IMR-90 (cell line): ENCODE measurements at regions not wholly inside any gene's neighbourhood (a gene's known extent, or its start where the extent isn't known, plus 50 kb on each side); places are given as distances from the start of the nearest gene placed in this dataset.

ENCODE experiments used
- CHD1 ChIP-seq: IDR thresholded peaks from 2 replicates; pipeline ENCODE4 v1.6.1; 2012; ENCODE audit warnings: low read depth, low read length, improper control_type of control experiment
- MAFK ChIP-seq: IDR thresholded peaks from 2 replicates; pipeline ENCODE4 v1.6.1; 2012; ENCODE audit warnings: low read depth, low read length, improper control_type of control experiment
- MAZ ChIP-seq: IDR thresholded peaks from 2 replicates; pipeline ENCODE4 v1.6.1; 2012; ENCODE audit warnings: low read depth, mild to moderate bottlenecking, low read length, improper control_type of control experiment, moderate library complexity, borderline replicate concordance
- MXI1 ChIP-seq: IDR thresholded peaks from 2 replicates; pipeline ENCODE4 v1.6.1; 2012; ENCODE audit warnings: low read depth, mild to moderate bottlenecking, low read length, moderate library complexity, borderline replicate concordance
- NFE2L2 ChIP-seq: fragments of 150-350 bp; IDR thresholded peaks from 2 replicates; pipeline ENCODE4 v1.6.1; 2016; ENCODE audit warnings: low read depth, mild to moderate bottlenecking, low read length
- POLR2A ChIP-seq: IDR thresholded peaks from 2 replicates; pipeline ENCODE4 v1.6.1; 2012; ENCODE audit warnings: mild to moderate bottlenecking, low read depth, low read length
- RAD21 ChIP-seq: IDR thresholded peaks from 2 replicates; pipeline ENCODE4 v1.6.1; 2012; ENCODE audit warnings: low read length, improper control_type of control experiment
- RCOR1 ChIP-seq: IDR thresholded peaks from 2 replicates; pipeline ENCODE4 v1.6.1; 2012; ENCODE audit warnings: mild to moderate bottlenecking, low read length, improper control_type of control experiment; ENCODE audit not compliant: insufficient replicate concordance
- SMC3 ChIP-seq: fragments of 150-350 bp; IDR thresholded peaks from 2 replicates; pipeline ENCODE4 v1.6.1; 2016; ENCODE audit warnings: low read depth, mild to moderate bottlenecking, antibody characterized with exemption, low read length, moderate library complexity
- TF ChIP-seq, protein P1 (sequence below): fragments of 150-350 bp; IDR thresholded peaks from 2 replicates; pipeline ENCODE4 v1.6.1; 2017; ENCODE audit warnings: mild to moderate bottlenecking, antibody characterized with exemption, low read length, low read depth
- TF ChIP-seq, protein P2 (sequence below): conservative IDR thresholded peaks from 2 replicates; pipeline ENCODE4 v1.5.1; 2012; ENCODE audit warnings: mild to moderate bottlenecking, low read depth, low read length, improper control_type of control experiment
- TF ChIP-seq, protein P3 (sequence below): fragments of 150-350 bp; IDR thresholded peaks from 2 replicates; pipeline ENCODE4 v1.6.1; 2016; ENCODE audit warnings: low read depth, mild to moderate bottlenecking, low read length, moderate library complexity, borderline replicate concordance

DNA sequence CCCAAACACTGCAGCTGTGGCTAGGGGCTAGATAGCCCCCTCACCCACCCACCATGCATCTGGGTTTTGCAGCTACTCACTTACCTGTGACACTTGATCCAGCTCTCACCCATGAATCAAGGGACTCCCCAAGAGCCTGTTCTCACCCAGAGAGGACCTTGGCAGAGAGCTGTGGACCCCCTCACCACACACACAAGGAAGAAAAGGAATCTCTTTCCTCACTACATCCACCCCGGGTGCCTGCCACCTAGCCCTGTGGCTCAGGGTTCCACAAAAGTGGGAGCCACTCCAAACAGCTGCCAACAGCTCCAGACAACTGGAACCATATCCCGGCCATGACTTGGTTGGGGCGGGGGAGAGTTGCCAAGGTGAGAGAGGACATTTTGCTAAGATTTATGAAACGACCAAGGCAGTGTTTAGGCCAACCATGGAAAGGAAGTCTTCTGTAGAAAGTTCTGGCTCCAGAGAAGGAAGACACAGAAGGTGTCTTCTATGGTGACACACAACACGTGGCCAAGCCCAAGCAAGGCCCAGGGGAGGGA, 522.1 kb upstream of the RAB6C start:
- TF ChIP-seq RCOR1, result no peak
- TF ChIP-seq, protein P1, sequence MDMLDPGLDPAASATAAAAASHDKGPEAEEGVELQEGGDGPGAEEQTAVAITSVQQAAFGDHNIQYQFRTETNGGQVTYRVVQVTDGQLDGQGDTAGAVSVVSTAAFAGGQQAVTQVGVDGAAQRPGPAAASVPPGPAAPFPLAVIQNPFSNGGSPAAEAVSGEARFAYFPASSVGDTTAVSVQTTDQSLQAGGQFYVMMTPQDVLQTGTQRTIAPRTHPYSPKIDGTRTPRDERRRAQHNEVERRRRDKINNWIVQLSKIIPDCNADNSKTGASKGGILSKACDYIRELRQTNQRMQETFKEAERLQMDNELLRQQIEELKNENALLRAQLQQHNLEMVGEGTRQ, result no peak
- no peak for TF ChIP-seq MXI1
- TF ChIP-seq, protein P2, sequence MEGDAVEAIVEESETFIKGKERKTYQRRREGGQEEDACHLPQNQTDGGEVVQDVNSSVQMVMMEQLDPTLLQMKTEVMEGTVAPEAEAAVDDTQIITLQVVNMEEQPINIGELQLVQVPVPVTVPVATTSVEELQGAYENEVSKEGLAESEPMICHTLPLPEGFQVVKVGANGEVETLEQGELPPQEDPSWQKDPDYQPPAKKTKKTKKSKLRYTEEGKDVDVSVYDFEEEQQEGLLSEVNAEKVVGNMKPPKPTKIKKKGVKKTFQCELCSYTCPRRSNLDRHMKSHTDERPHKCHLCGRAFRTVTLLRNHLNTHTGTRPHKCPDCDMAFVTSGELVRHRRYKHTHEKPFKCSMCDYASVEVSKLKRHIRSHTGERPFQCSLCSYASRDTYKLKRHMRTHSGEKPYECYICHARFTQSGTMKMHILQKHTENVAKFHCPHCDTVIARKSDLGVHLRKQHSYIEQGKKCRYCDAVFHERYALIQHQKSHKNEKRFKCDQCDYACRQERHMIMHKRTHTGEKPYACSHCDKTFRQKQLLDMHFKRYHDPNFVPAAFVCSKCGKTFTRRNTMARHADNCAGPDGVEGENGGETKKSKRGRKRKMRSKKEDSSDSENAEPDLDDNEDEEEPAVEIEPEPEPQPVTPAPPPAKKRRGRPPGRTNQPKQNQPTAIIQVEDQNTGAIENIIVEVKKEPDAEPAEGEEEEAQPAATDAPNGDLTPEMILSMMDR, result no peak
- TF ChIP-seq POLR2A, result no peak
- no peak for TF ChIP-seq MAZ
- TF ChIP-seq NFE2L2, result no peak
- TF ChIP-seq SMC3, result no peak
- no peak for TF ChIP-seq CHD1
- TF ChIP-seq RAD21, result no peak
- no peak for TF ChIP-seq MAFK
- TF ChIP-seq, protein P3, sequence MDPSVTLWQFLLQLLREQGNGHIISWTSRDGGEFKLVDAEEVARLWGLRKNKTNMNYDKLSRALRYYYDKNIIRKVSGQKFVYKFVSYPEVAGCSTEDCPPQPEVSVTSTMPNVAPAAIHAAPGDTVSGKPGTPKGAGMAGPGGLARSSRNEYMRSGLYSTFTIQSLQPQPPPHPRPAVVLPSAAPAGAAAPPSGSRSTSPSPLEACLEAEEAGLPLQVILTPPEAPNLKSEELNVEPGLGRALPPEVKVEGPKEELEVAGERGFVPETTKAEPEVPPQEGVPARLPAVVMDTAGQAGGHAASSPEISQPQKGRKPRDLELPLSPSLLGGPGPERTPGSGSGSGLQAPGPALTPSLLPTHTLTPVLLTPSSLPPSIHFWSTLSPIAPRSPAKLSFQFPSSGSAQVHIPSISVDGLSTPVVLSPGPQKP, result no peak
